SH-SY5Y (cell line): ENCODE measurements at regions not wholly inside any gene's neighbourhood (a gene's known extent, or its start where the extent isn't known, plus 50 kb on each side); places are given as distances from the start of the nearest gene placed in this dataset.

Experiments used
- GATA2 ChIP-seq: IDR thresholded peaks from 2 replicates; pipeline ENCODE4 v1.6.1; 2011; ENCODE audit warnings: mild to moderate bottlenecking, low read depth, low read length
- GATA3 ChIP-seq: IDR thresholded peaks from 2 replicates; pipeline ENCODE4 v1.6.1; 2011; ENCODE audit warnings: low read depth, mild to moderate bottlenecking, low read length, moderate library complexity

GRCh38 chr7:82494420-82494819 is 50.8 kb upstream of the CACNA2D1 start:
- no peak for TF ChIP-seq GATA2
- TF ChIP-seq GATA3: no peak
